LNCaP clone FGC (cell line): ENCODE measurements at regions not wholly inside any gene's neighbourhood (a gene's known extent, or its start where the extent isn't known, plus 50 kb on each side); places are given as distances from the start of the nearest gene placed in this dataset.
"Not testable (repeated sequence)": the region's sequence is repeated elsewhere in the genome, so short reads cannot be mapped to it uniquely, and the experiment has no call there.

Experiments
- DNase-seq: peaks from one replicate; pipeline ENCODE4 v3.0.0-alpha.2; 2011; ENCODE audit warnings: low read depth
- H3K4me3 ChIP-seq: 2 replicates; pipeline ENCODE4 v1.5.1; 2011; ENCODE audit warnings: mild to moderate bottlenecking, low read depth, low read length, control low read depth
- TF ChIP-seq, protein P1 (sequence below): IDR thresholded peaks from 2 replicates; pipeline ENCODE4 v1.5.1; 2012; ENCODE audit warnings: mild to moderate bottlenecking; ENCODE audit not compliant: control insufficient read depth, insufficient read depth; ENCODE audit errors: extremely low read depth

DNA sequence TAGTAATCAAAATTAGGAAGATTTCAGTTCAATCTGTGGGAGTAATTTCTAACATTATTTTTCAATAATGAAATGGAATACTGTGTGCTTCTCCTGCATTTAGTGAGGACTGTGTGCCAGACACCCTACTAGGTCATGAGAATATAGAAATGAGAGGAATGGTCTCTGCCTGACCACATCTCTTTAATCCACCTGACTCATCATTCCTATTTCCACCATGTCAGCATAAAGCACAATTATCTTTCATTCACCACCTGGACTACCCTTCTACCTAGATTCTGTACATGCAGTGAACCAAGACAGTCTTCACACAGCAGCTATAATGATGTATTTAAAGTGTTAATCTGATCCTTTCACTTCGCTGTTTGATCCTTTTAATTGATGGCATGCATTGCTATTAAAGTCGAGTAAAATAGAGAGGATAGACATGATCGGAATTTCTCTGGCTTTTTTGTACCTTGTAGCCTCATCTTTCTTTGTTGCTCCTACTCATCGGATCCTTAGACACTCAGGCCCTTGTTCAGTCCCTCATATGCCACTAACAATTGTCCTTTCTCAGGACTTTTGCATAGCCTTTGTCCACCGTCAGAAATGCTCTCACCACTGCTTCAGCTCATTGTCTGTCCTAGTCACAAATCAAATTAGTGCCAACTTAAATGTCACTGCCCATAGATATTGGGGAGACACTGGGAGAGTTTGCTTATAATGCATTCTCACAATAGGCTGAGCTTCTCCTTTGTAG, 1037.1 kb downstream of the REEP3 start:
- no peak for DNase-seq
- no peak overlapping the region for H3K4me3 ChIP-seq
- TF ChIP-seq, protein P1, sequence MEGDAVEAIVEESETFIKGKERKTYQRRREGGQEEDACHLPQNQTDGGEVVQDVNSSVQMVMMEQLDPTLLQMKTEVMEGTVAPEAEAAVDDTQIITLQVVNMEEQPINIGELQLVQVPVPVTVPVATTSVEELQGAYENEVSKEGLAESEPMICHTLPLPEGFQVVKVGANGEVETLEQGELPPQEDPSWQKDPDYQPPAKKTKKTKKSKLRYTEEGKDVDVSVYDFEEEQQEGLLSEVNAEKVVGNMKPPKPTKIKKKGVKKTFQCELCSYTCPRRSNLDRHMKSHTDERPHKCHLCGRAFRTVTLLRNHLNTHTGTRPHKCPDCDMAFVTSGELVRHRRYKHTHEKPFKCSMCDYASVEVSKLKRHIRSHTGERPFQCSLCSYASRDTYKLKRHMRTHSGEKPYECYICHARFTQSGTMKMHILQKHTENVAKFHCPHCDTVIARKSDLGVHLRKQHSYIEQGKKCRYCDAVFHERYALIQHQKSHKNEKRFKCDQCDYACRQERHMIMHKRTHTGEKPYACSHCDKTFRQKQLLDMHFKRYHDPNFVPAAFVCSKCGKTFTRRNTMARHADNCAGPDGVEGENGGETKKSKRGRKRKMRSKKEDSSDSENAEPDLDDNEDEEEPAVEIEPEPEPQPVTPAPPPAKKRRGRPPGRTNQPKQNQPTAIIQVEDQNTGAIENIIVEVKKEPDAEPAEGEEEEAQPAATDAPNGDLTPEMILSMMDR, result no peak

DNA sequence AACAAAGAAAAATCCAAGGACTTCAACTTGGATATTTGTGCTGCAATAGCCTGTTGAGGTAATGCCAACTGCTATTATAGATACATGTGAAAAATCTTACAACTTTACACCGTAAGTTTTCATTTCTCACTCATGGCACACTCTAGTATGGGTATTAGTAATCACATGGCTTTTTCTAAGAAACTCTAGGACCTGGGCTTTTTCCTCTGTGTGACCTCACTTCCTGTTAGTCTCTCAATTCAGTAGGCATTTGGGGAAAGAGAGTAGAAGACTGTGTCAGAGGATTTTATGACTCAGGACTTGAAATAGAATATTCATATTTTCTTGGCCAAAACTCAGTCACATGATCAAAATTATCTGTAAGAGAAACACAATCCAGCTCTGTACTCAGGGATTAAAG, 1049.9 kb downstream of the REEP3 start:
- DNase-seq, result no peak
- TF ChIP-seq, protein P1, result no peak
- H3K4me3 ChIP-seq, result no peak overlapping the region

- DNase-seq, result peak; percentile 87
- TF ChIP-seq, protein P1, result no peak
- peak overlapping the region; percentile 8; the same call in 1 of the 2 replicates for H3K4me3 ChIP-seq
Observed at GRCh38 chr10:64573623-64574325, 1052.6 kb downstream of the REEP3 start.

- TF ChIP-seq, protein P1, result no peak
- DNase-seq, result peak; percentile 74
- peak overlapping the region; percentile 8; the same call in 1 of the 2 replicates for H3K4me3 ChIP-seq
Observed at GRCh38 chr10:64574371-64574770, 1053.2 kb downstream of the REEP3 start.

- no peak for DNase-seq
- TF ChIP-seq, protein P1, result no peak
- no peak overlapping the region for H3K4me3 ChIP-seq
Observed at GRCh38 chr10:64576497-64576896, 1055.3 kb downstream of the REEP3 start.

- DNase-seq, H3K4me3 ChIP-seq: not testable (repeated sequence)
Observed at GRCh38 chr10:64578757-64579156, 1057.6 kb downstream of the REEP3 start.

- H3K4me3 ChIP-seq, result no peak overlapping the region
- no peak for DNase-seq
- TF ChIP-seq, protein P1, result no peak
Observed at GRCh38 chr10:64586934-64587503, 1065.8 kb downstream of the REEP3 start.
